K562 (cell line): ENCODE measurements at regions not wholly inside any gene's neighbourhood (a gene's known extent, or its start where the extent isn't known, plus 50 kb on each side); places are given as distances from the start of the nearest gene placed in this dataset.
A peak's percentile ranks its signal among the peaks of the same experiment; 100 is the strongest.

Experiments used
- CC2D1A ChIP-seq: fragments of 450-650 bp; IDR thresholded peaks from 2 replicates; pipeline ENCODE4 v1.6.1; 2017; ENCODE audit warnings: mild to moderate bottlenecking
- ETS1 ChIP-seq: conservative IDR thresholded peaks from 2 replicates; pipeline ENCODE4 v1.6.1; 2011; ENCODE audit warnings: low read depth, mild to moderate bottlenecking, low read length; ENCODE audit not compliant: control insufficient read depth
- GTF2E2 ChIP-seq: fragments of 200-800 bp; sonication (Bioruptor generic); IDR thresholded peaks from 2 replicates; pipeline ENCODE4 v1.6.1; 2016; ENCODE audit warnings: missing genetic modification characterization, missing compliant biosample characterization
- GTF3C2 ChIP-seq: IDR thresholded peaks from 3 replicates; pipeline ENCODE4 v1.6.1; 2011; ENCODE audit warnings: borderline replicate concordance, mild to moderate bottlenecking, moderate library complexity; ENCODE audit not compliant: insufficient read length; ENCODE audit errors: extremely low read depth
- HDAC6 ChIP-seq: IDR thresholded peaks from 2 replicates; pipeline ENCODE4 v1.6.1; 2012; ENCODE audit warnings: low read depth, mild to moderate bottlenecking, control low read depth, inconsistent platforms, low read length, moderate library complexity
- MTF1 ChIP-seq: fragments of 250-450 bp; sonication (Bioruptor Pico); IDR thresholded peaks from 2 replicates; pipeline ENCODE4 v1.9.0; 2021; ENCODE audit warnings: moderate library complexity, mild to moderate bottlenecking, inconsistent platforms, borderline replicate concordance
- PPARD ChIP-seq: fragments of 250-450 bp; sonication (Bioruptor Pico); IDR thresholded peaks from 2 replicates; pipeline ENCODE4 v1.8.0; 2022; ENCODE audit warnings: inconsistent platforms, mild to moderate bottlenecking, moderate library complexity
- RAD51 ChIP-seq: fragments of 450-650 bp; IDR thresholded peaks from 2 replicates; pipeline ENCODE4 v1.7.1; 2016; ENCODE audit warnings: low read depth, mild to moderate bottlenecking, borderline replicate concordance
- RHOXF2B ChIP-seq: fragments of 250-450 bp; sonication (Bioruptor Pico); conservative IDR thresholded peaks from 2 replicates; pipeline ENCODE4 v1.5.1; 2021
- SP1 ChIP-seq: sonication (generic); formaldehyde crosslinking; IDR thresholded peaks from 2 replicates; pipeline ENCODE4 v1.8.1; 2022; ENCODE audit warnings: mild to moderate bottlenecking, missing genetic modification reagents
- STAT5A ChIP-seq: IDR thresholded peaks from 2 replicates; pipeline ENCODE4 v1.6.1; 2012; ENCODE audit warnings: low read length, inconsistent platforms, borderline replicate concordance
- TFE3 ChIP-seq: fragments of 450-650 bp; formaldehyde crosslinking; IDR thresholded peaks from 2 replicates; pipeline ENCODE4 v1.4.0; 2020; ENCODE audit warnings: mild to moderate bottlenecking, mixed read lengths
- TOE1 ChIP-seq, 2 experiments: fragments of 450-650 bp in 1 of 2; sonication (generic) in 1 of 2; formaldehyde crosslinking in 1 of 2; IDR thresholded peaks; 2 replicates each; pipeline versions ENCODE4 v1.7.1 to v1.8.0; 2016 to 2022; ENCODE audit warnings: borderline replicate concordance in 2 of 2, mild to moderate bottlenecking in 2 of 2, antibody characterized with exemption in 1 of 2, inconsistent platforms in 1 of 2, low read depth in 1 of 2, missing genetic modification reagents in 1 of 2, moderate library complexity in 1 of 2
- USF1 ChIP-seq: sonication (generic); formaldehyde crosslinking; IDR thresholded peaks from 2 replicates; pipeline ENCODE4 v1.9.0; 2022; ENCODE audit warnings: mild to moderate bottlenecking, missing genetic modification reagents
- USF2 ChIP-seq: sonication (generic); formaldehyde crosslinking; IDR thresholded peaks from 2 replicates; pipeline ENCODE4 v1.5.0; 2020; ENCODE audit warnings: missing genetic modification reagents
- ZEB2 ChIP-seq: fragments of 450-650 bp; IDR thresholded peaks from 2 replicates; pipeline ENCODE4 v1.6.1; 2016
- ZNF239 ChIP-seq: fragments of 250-450 bp; sonication (Bioruptor Pico); IDR thresholded peaks from 2 replicates; pipeline ENCODE4 v1.4.0; 2020; ENCODE audit warnings: mild to moderate bottlenecking
- ZNF280A ChIP-seq: fragments of 450-650 bp; IDR thresholded peaks from 2 replicates; pipeline ENCODE4 v1.6.1; 2018; ENCODE audit warnings: mild to moderate bottlenecking, low read depth; ENCODE audit not compliant: partially characterized antibody

GRCh38 chr4:104899863-104900262 is 246.8 kb upstream of the TET2 start (continued):
- TF ChIP-seq GTF3C2 (no peak), USF2 (CRISPR knock-in tag) (0 out of 2 replicates have a peak, but pooled peaks have one; percentile 31), RHOXF2B (no peak), GTF2E2 (tag) (no peak), PPARD (CRISPR knock-in tag) (no peak), TOE1 (IDR thresholded peaks at IDR 0.05; ENCODE audit: borderline replicate concordance) (peak; percentile 26; the same call in 1 of the 2 replicates), TOE1 (CRISPR knock-in tag; IDR thresholded peaks at IDR 0.05; ENCODE audit: borderline replicate concordance, low read depth) (no peak), TFE3 (peak; percentile 80), HDAC6 (no peak), ZNF280A (no peak), ETS1 (no peak), ZEB2 (no peak), CC2D1A (no peak), SP1 (CRISPR knock-in tag) (no peak), USF1 (CRISPR knock-in tag) (peak; percentile 63), STAT5A (no peak), ZNF239 (CRISPR knock-in tag) (no peak), RAD51 (peak; percentile 53; the same call in 1 of the 2 replicates), MTF1 (CRISPR knock-in tag) (no peak)
- TF ChIP-seq, all 486 proteins: peak for 5
